Stimulated activated CD4-positive, alpha-beta T cell treated with anti-CD3 and anti-CD28 coated beads, Interleukin-1b, Interleukin-23, amount 100 ng/mL, for 24 hours (primary cell): ENCODE measurements at regions not wholly inside any gene's neighbourhood (a gene's known extent, or its start where the extent isn't known, plus 50 kb on each side); places are given as distances from the start of the nearest gene placed in this dataset.
A peak's percentile ranks its signal among the peaks of the same experiment; 100 is the strongest.
"Not testable (repeated sequence)": the region's sequence is repeated elsewhere in the genome, so short reads cannot be mapped to it uniquely, and the experiment has no call there.

Source experiments
- DNase-seq, 4 experiments: peaks; one replicate each; pipeline ENCODE4 v3.0.0-alpha.2; 2020; ENCODE audit warnings: low read depth in 4 of 4, low spot score in 1 of 4

GRCh38 chr9:3660936-3661335 lies 135.1 kb upstream of the RFX3 start:
- DNase-seq: no peak

- DNase-seq: no peak
These were observed 133.8 kb upstream of the RFX3 start for GRCh38 chr9:3659647-3660046.

GRCh38 chr9:3658964-3659363 lies 133.2 kb upstream of the RFX3 start:
- no peak for DNase-seq

GRCh38 chr9:3656224-3656623 lies 130.4 kb upstream of the RFX3 start:
- DNase-seq: no peak

- no peak for DNase-seq
These were observed 125.3 kb upstream of the RFX3 start for GRCh38 chr9:3650994-3651622.

- DNase-seq: no peak
These were observed 123.0 kb upstream of the RFX3 start for GRCh38 chr9:3648722-3649246.

- DNase-seq: no peak
These were observed 122.5 kb upstream of the RFX3 start for GRCh38 chr9:3648266-3648665.

GRCh38 chr9:3647652-3648051 lies 121.9 kb upstream of the RFX3 start:
- no peak for DNase-seq

GRCh38 chr9:3646226-3646625 lies 120.4 kb upstream of the RFX3 start:
- no peak for DNase-seq

- not testable (repeated sequence) for DNase-seq
These were observed 116.3 kb upstream of the RFX3 start for GRCh38 chr9:3642075-3642474.

- DNase-seq: no peak
These were observed 103.7 kb upstream of the RFX3 start for GRCh38 chr9:3629495-3629894.

- no peak for DNase-seq
These were observed 102.4 kb upstream of the RFX3 start for GRCh38 chr9:3628239-3628638.

- no peak for DNase-seq
These were observed 82.2 kb upstream of the RFX3 start for GRCh38 chr9:3608011-3608410.

- DNase-seq: no peak
These were observed 74.9 kb upstream of the RFX3 start for GRCh38 chr9:3600672-3601071.

GRCh38 chr9:3597792-3598191 lies 72.0 kb upstream of the RFX3 start:
- no peak for DNase-seq

- DNase-seq: no peak
These were observed 60.3 kb upstream of the RFX3 start for GRCh38 chr9:3586066-3586465.

- DNase-seq: no peak
These were observed 59.8 kb upstream of the RFX3 start for GRCh38 chr9:3585606-3586005.

GRCh38 chr9:3578786-3579185 lies 53.0 kb upstream of the RFX3 start:
- DNase-seq: peak in 1 of 4 experiments; percentile 1

- no peak for DNase-seq
These were observed 50.5 kb upstream of the RFX3 start for GRCh38 chr9:3576328-3576727.

GRCh38 chr9:3575821-3576220 lies 50.0 kb upstream of the RFX3 start:
- no peak for DNase-seq
